SK-N-MC (cell line): ENCODE measurements at regions not wholly inside any gene's neighbourhood (a gene's known extent, or its start where the extent isn't known, plus 50 kb on each side); places are given as distances from the start of the nearest gene placed in this dataset.

Experiments used
- DNase-seq: peaks from one replicate; pipeline ENCODE4 v3.0.0-alpha.2; 2011; ENCODE audit warnings: low read depth, low spot score
- H3K27ac ChIP-seq: fragments of 200-600 bp; sonication (generic); 2 replicates; pipeline ENCODE4 v1.5.1; 2016; ENCODE audit warnings: mixed run types
- H3K36me3 ChIP-seq: fragments of 200-600 bp; sonication (generic); 2 replicates; pipeline ENCODE4 v1.6.1; 2017; ENCODE audit warnings: antibody characterized with exemption, low read length, mixed read lengths; ENCODE audit not compliant: insufficient read depth
- H3K4me3 ChIP-seq: fragments of 200-600 bp; sonication (generic); 2 replicates; pipeline ENCODE4 v1.5.1; 2016
- H3K9ac ChIP-seq: fragments of 200-600 bp; sonication (generic); 2 replicates; pipeline ENCODE4 v1.8.0; 2017; ENCODE audit warnings: mixed run types, mixed read lengths; ENCODE audit not compliant: insufficient read length
- H3K9me3 ChIP-seq: fragments of 200-600 bp; sonication (generic); 2 replicates; pipeline ENCODE4 v1.6.1; 2017; ENCODE audit warnings: low read depth, mild to moderate bottlenecking, antibody characterized with exemption, low read length, moderate library complexity, mixed read lengths
- EZH2 ChIP-seq: fragments of 200-600 bp; sonication (generic); IDR thresholded peaks from one replicate; pipeline ENCODE4 v1.6.1; 2017; ENCODE audit warnings: antibody characterized with exemption
- FOXP2 ChIP-seq: optimal IDR thresholded peaks from 2 replicates; pipeline ENCODE3; 2011; ENCODE audit warnings: mild to moderate bottlenecking, moderate library complexity; ENCODE audit not compliant: insufficient read depth; ENCODE audit errors: extremely low read length, control extremely low read depth
- POLR2AphosphoS5 ChIP-seq: IDR thresholded peaks from 2 replicates; pipeline ENCODE4 v1.6.1; 2012; ENCODE audit warnings: mild to moderate bottlenecking, low read depth, low read length, borderline replicate concordance

GRCh38 chr9:12510551-12510950, 182.6 kb upstream of the TYRP1 start:
- DNase-seq, result no peak
- TF ChIP-seq EZH2 (no peak), FOXP2 (no peak), POLR2AphosphoS5 (no peak)
- no peak overlapping the region for H3K4me3 ChIP-seq
- no peak overlapping the region for H3K27ac ChIP-seq
- no peaks in the 10 kb centered on the region for H3K36me3 ChIP-seq
- no peak overlapping the region for H3K9ac ChIP-seq
- H3K9me3 ChIP-seq, result no peaks in the 10 kb centered on the region

DNA sequence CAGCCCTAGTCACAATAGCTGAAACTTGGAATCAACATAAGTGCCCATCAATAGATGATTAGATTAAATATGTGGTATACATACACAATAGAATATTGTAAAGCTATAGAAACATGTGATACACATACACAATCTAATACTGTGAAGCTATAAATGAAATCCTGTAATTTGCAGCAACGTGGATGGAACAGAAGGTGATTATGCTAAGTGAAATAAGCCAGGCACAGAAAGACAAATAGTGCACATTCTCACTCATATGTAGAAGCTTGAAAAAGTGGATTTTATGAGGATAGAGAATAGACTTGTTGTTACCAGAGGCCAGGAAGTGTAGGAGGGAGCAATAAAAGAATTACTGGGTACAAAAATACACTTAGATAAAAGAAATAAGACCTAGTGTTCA, 181.5 kb upstream of the TYRP1 start:
- no peak overlapping the region for H3K9ac ChIP-seq
- TF ChIP-seq EZH2 (no peak), FOXP2 (no peak), POLR2AphosphoS5 (no peak)
- no peak for DNase-seq

DNA sequence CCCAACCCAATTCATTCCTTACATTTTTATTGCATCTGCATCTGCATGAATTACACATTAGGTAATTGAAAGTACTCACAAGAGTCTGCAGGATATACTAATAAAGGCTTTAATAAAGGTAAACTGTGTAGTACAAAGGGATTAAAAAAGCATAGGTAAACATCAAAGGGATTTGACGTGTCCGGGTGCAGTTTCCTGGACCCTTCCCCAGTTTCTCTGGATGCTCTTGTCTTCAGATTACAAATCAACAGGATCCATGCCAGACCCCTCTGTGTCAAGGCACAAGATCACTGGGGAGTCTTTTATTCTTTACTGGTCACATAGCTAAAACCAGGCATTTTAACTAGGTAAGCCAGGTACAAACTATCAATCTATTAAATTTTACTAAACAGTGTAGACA, 177.2 kb upstream of the TYRP1 start:
- H3K9ac ChIP-seq, result no peak overlapping the region

More for the DNA sequence above, 181.5 kb upstream of the TYRP1 start:
- Histone ChIP-seq H3K9me3 (no peaks in the 10 kb centered on the region), H3K27ac (no peak overlapping the region), H3K36me3 (no peaks in the 10 kb centered on the region), H3K4me3 (no peak overlapping the region)

GRCh38 chr9:12516573-12516972, 176.6 kb upstream of the TYRP1 start:
- no peak overlapping the region for H3K27ac ChIP-seq
- no peak for DNase-seq
- TF ChIP-seq EZH2, result no peak
- no peak for TF ChIP-seq FOXP2
- no peak for TF ChIP-seq POLR2AphosphoS5
- H3K9ac ChIP-seq, result no peak overlapping the region
- H3K9me3 ChIP-seq, result no peaks in the 10 kb centered on the region
- H3K36me3 ChIP-seq, result no peaks in the 10 kb centered on the region
- H3K4me3 ChIP-seq, result no peak overlapping the region

More for the DNA sequence above, 177.2 kb upstream of the TYRP1 start:
- no peak for DNase-seq
- Histone ChIP-seq H3K27ac (no peak overlapping the region), H3K9me3 (no peaks in the 10 kb centered on the region), H3K36me3 (no peaks in the 10 kb centered on the region), H3K4me3 (no peak overlapping the region)
- TF ChIP-seq POLR2AphosphoS5, result no peak
- no peak for TF ChIP-seq EZH2
- TF ChIP-seq FOXP2, result no peak

DNA sequence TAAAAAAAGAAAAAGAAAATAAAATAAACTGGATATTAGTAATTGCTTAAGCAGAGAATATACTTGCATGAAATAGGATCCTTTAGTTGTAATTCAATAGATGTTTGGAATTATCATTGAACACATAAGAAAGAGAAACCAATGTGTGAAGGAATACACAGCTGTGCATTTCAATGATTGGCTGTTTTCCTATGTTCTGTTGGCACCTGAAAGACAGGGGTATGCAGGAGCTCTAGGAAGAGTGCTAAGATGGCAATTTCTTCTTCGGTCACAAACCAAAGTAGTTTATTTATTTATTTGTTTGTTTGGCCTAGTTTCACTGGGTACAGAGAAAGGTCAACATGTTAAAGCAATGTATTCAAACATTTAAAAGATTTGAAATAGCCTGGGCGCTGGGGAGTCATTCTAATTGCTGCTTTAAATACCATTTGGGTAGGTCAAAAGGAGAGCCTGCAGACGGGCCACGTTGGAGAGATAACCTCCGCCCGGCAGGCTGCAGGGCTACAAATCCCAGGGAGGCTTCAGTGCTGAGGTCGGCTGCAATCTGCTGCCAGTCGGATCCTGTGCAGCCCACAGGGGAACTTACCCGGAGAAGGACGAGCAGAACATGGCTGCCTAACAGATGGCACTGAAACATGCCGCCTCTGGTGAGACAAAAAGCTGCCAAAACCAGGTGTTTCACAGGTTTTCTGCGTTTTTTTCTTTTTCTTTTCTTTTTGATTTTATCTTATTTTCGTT, 154.2 kb upstream of the TYRP1 start:
- Histone ChIP-seq H3K27ac (no peak overlapping the region), H3K9ac (no peak overlapping the region)
- TF ChIP-seq FOXP2, result no peak
- TF ChIP-seq POLR2AphosphoS5, result no peak

DNA sequence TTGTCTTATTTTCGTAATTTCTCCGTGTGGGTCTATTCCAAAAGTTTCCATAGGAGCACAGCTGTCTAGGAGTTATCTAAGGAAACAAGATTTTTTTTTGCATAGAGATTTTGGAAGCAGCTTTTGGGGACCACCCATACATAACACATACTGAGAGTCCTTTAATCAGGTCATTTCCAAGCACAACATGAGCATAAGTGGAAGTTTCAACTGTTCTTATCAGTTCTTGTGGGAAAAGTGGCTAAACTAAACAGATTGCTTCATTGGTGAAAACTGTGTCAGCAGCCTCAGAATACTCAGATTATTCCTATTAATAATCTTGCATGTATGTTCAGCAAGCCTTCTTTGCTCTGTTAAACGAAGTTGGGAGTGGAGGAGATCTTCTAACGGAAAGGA, 153.6 kb upstream of the TYRP1 start:
- no peaks in the 10 kb centered on the region for H3K9me3 ChIP-seq
- no peak overlapping the region for H3K4me3 ChIP-seq
- H3K9ac ChIP-seq, result no peak overlapping the region
- no peak overlapping the region for H3K27ac ChIP-seq
- TF ChIP-seq POLR2AphosphoS5 (no peak), FOXP2 (no peak), EZH2 (no peak)
- no peak for DNase-seq
- H3K36me3 ChIP-seq, result no peaks in the 10 kb centered on the region

More for the DNA sequence above, 154.2 kb upstream of the TYRP1 start:
- no peaks in the 10 kb centered on the region for H3K36me3 ChIP-seq
- H3K9me3 ChIP-seq, result no peaks in the 10 kb centered on the region
- H3K4me3 ChIP-seq, result no peak overlapping the region
- no peak for DNase-seq

DNA sequence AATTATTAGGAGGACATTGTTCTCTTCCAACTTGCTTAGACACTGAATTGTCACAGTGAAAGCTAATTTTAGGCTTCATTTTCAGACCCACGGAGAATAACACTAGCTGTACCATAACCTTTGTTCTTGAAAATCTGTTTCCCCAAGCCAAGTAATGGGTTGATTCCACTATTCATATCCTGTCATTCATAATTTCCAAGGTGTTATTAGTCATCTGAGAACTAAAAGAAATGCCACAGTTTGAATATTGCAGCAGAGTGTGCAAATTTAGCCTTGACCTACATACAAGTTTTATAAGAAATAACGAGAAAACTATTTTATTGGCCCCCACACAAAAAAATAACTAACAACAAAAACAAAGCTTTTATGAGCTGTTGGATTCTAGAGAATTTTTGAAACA, 148.5 kb upstream of the TYRP1 start:
- TF ChIP-seq POLR2AphosphoS5 (no peak), EZH2 (no peak), FOXP2 (no peak)
- H3K4me3 ChIP-seq, result no peak overlapping the region
- no peak for DNase-seq

GRCh38 chr9:12554636-12555035, 138.5 kb upstream of the TYRP1 start:
- H3K27ac ChIP-seq, result no peak overlapping the region
- H3K9me3 ChIP-seq, result no peaks in the 10 kb centered on the region
- H3K9ac ChIP-seq, result no peak overlapping the region
- no peak for DNase-seq
- no peaks in the 10 kb centered on the region for H3K36me3 ChIP-seq
- TF ChIP-seq FOXP2 (no peak), EZH2 (no peak), POLR2AphosphoS5 (no peak)
- H3K4me3 ChIP-seq, result no peak overlapping the region

More for the DNA sequence above, 148.5 kb upstream of the TYRP1 start:
- Histone ChIP-seq H3K9ac (no peak overlapping the region), H3K9me3 (no peaks in the 10 kb centered on the region), H3K36me3 (no peaks in the 10 kb centered on the region), H3K27ac (no peak overlapping the region)

GRCh38 chr9:12566404-12567090, 126.6 kb upstream of the TYRP1 start:
- no peaks in the 10 kb centered on the region for H3K9me3 ChIP-seq
- H3K36me3 ChIP-seq, result no peaks in the 10 kb centered on the region
- no peak overlapping the region for H3K9ac ChIP-seq
- H3K27ac ChIP-seq, result no peak overlapping the region
- no peak overlapping the region for H3K4me3 ChIP-seq
- DNase-seq, result no peak
- TF ChIP-seq FOXP2 (no peak), POLR2AphosphoS5 (no peak), EZH2 (no peak)
